ENCODE measurements at regions not wholly inside any gene's neighbourhood (a gene's known extent, or its start where the extent isn't known, plus 50 kb on each side); places are given as distances from the start of the nearest gene placed in this dataset.

DNA sequence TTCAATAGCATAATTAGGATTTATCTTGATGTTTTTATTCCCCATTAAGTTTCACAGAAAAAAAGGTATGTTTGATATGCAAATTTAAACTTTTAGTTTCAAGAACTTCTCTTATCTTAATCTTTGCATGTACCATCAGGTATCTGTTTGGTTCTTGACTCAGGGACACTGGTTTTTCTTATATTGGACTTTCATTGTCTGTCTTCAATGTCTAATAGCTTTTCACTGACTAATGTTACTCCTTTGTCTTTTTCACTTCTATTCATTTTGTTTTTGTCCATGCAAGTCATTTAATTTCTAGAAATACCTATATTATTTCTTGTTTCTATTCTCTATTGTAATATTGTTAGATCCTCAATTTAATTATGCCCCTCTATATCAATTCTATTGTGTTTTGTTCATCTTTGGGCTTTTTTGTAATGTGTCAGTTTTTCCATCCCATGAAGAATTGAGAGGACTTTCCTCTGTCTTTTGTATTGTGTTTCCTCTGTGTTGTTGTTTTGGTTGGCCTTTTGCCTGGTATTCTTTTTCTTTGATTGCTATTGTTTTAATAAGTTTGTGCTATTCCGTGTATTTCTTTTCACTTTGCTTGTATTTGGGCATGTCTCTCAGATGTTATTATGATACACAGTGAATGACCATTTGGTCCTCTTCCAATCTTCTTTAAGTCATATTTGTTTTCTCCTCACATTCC lies 58.3 kb upstream of the ANKRD10 start (continued):
- TF ChIP-seq EZH2 (IDR thresholded peaks at IDR 0.05; ENCODE audit: low read depth, unreplicated experiment): no peak

DNA sequence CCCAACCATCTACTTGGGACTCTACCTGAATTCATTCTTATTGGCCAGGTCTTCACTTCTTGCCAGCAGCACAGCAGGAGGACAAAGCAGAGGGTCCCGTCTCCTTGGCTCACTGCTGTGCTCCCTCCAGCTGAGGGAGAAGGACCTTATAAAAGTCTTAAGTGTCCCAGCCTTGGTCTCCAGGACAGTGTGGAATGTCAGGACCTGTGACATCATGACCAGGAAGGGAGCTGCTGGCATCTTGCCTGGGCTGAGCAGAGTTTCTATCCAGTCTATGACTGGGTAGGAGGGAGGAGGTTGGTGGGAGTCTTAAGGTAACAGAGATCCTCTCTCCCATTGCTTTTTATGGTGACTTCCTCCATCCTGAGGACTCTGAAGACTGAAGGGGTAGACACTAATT lies 56.6 kb upstream of the ANKRD10 start:
- H2AFZ ChIP-seq: no peak overlapping the region
- H3K4me1 ChIP-seq (ENCODE audit: insufficient read depth): no peaks in the 10 kb centered on the region
- Mint-ChIP-seq H3K27ac (no peak overlapping the region), H3K4me1 (no peaks in the 10 kb centered on the region), H3K27me3 (ENCODE audit: insufficient read depth, low read depth, poor library complexity) (no peaks in the 10 kb centered on the region), H3K4me3 (no peak overlapping the region), H3K9me3 (peaks cover 8% of the 10 kb centered on the region), H3K36me3 (ENCODE audit: low read depth) (peaks cover 4% of the 10 kb centered on the region; the same call in 2 of the 3 replicates)
- H3F3A ChIP-seq (replicated peaks; ENCODE audit: low read depth): no peaks in the 10 kb centered on the region
- H3K27me3 ChIP-seq (ENCODE audit: insufficient read depth): no peaks in the 10 kb centered on the region
- H3K4me2 ChIP-seq: no peak overlapping the region
- no peak overlapping the region for H3K4me3 ChIP-seq
- H3K36me3 ChIP-seq (ENCODE audit: insufficient read depth): no peaks in the 10 kb centered on the region; the same call in 1 of the 2 replicates
- ATAC-seq (no peak), DNase-seq (ENCODE audit: low spot score) (no peak)
- H3K27ac ChIP-seq (ENCODE audit: low read depth): no peak overlapping the region
- H3K9me2 ChIP-seq (ENCODE audit: insufficient read depth): peaks cover 15% of the 10 kb centered on the region; the same call in 1 of the 2 replicates
- TF ChIP-seq, protein P1, sequence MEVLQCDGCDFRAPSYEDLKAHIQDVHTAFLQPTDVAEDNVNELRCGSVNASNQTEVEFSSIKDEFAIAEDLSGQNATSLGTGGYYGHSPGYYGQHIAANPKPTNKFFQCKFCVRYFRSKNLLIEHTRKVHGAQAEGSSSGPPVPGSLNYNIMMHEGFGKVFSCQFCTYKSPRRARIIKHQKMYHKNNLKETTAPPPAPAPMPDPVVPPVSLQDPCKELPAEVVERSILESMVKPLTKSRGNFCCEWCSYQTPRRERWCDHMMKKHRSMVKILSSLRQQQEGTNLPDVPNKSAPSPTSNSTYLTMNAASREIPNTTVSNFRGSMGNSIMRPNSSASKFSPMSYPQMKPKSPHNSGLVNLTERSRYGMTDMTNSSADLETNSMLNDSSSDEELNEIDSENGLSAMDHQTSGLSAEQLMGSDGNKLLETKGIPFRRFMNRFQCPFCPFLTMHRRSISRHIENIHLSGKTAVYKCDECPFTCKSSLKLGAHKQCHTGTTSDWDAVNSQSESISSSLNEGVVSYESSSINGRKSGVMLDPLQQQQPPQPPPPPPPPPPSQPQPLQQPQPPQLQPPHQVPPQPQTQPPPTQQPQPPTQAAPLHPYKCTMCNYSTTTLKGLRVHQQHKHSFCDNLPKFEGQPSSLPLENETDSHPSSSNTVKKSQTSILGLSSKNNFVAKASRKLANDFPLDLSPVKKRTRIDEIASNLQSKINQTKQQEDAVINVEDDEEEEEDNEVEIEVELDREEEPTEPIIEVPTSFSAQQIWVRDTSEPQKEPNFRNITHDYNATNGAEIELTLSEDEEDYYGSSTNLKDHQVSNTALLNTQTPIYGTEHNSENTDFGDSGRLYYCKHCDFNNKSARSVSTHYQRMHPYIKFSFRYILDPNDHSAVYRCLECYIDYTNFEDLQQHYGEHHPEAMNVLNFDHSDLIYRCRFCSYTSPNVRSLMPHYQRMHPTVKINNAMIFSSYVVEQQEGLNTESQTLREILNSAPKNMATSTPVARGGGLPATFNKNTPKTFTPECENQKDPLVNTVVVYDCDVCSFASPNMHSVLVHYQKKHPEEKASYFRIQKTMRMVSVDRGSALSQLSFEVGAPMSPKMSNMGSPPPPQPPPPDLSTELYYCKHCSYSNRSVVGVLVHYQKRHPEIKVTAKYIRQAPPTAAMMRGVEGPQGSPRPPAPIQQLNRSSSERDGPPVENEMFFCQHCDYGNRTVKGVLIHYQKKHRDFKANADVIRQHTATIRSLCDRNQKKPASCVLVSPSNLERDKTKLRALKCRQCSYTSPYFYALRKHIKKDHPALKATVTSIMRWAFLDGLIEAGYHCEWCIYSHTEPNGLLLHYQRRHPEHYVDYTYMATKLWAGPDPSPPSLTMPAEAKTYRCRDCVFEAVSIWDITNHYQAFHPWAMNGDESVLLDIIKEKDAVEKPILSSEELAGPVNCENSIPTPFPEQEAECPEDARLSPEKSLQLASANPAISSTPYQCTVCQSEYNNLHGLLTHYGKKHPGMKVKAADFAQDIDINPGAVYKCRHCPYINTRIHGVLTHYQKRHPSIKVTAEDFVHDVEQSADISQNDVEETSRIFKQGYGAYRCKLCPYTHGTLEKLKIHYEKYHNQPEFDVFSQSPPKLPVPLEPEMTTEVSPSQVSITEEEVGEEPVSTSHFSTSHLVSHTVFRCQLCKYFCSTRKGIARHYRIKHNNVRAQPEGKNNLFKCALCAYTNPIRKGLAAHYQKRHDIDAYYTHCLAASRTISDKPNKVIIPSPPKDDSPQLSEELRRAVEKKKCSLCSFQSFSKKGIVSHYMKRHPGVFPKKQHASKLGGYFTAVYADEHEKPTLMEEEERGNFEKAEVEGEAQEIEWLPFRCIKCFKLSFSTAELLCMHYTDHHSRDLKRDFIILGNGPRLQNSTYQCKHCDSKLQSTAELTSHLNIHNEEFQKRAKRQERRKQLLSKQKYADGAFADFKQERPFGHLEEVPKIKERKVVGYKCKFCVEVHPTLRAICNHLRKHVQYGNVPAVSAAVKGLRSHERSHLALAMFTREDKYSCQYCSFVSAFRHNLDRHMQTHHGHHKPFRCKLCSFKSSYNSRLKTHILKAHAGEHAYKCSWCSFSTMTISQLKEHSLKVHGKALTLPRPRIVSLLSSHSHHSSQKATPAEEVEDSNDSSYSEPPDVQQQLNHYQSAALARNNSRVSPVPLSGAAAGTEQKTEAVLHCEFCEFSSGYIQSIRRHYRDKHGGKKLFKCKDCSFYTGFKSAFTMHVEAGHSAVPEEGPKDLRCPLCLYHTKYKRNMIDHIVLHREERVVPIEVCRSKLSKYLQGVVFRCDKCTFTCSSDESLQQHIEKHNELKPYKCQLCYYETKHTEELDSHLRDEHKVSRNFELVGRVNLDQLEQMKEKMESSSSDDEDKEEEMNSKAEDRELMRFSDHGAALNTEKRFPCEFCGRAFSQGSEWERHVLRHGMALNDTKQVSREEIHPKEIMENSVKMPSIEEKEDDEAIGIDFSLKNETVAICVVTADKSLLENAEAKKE (CRISPR knock-in tag; IDR thresholded peaks at IDR 0.05): no peak
- TF ChIP-seq POLR2AphosphoS5 (IDR thresholded peaks at IDR 0.05; ENCODE audit: low read depth) (no peak), EZH2phosphoT487 (IDR thresholded peaks at IDR 0.05; ENCODE audit: unreplicated experiment) (no peak), JUNB (IDR thresholded peaks at IDR 0.05; ENCODE audit: unreplicated experiment) (no peak), ZNF331 (CRISPR knock-in tag; IDR thresholded peaks at IDR 0.05; ENCODE audit: low read depth) (no peak), STAT1 (IDR thresholded peaks at IDR 0.05; ENCODE audit: unreplicated experiment) (no peak), CREB1 (CRISPR knock-in tag; IDR thresholded peaks at IDR 0.05; ENCODE audit: low read depth) (no peak), NANOG (IDR thresholded peaks at IDR 0.05; ENCODE audit: borderline replicate concordance) (no peak), ZNF114 (CRISPR knock-in tag; IDR thresholded peaks at IDR 0.05) (no peak), EZH2 (IDR thresholded peaks at IDR 0.05; ENCODE audit: low read depth, unreplicated experiment) (no peak)
- TF ChIP-seq, protein P2, sequence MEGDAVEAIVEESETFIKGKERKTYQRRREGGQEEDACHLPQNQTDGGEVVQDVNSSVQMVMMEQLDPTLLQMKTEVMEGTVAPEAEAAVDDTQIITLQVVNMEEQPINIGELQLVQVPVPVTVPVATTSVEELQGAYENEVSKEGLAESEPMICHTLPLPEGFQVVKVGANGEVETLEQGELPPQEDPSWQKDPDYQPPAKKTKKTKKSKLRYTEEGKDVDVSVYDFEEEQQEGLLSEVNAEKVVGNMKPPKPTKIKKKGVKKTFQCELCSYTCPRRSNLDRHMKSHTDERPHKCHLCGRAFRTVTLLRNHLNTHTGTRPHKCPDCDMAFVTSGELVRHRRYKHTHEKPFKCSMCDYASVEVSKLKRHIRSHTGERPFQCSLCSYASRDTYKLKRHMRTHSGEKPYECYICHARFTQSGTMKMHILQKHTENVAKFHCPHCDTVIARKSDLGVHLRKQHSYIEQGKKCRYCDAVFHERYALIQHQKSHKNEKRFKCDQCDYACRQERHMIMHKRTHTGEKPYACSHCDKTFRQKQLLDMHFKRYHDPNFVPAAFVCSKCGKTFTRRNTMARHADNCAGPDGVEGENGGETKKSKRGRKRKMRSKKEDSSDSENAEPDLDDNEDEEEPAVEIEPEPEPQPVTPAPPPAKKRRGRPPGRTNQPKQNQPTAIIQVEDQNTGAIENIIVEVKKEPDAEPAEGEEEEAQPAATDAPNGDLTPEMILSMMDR (conservative IDR thresholded peaks at IDR 0.05; ENCODE audit: low read depth in 2 of 2): no peak
- TF ChIP-seq, protein P3, sequence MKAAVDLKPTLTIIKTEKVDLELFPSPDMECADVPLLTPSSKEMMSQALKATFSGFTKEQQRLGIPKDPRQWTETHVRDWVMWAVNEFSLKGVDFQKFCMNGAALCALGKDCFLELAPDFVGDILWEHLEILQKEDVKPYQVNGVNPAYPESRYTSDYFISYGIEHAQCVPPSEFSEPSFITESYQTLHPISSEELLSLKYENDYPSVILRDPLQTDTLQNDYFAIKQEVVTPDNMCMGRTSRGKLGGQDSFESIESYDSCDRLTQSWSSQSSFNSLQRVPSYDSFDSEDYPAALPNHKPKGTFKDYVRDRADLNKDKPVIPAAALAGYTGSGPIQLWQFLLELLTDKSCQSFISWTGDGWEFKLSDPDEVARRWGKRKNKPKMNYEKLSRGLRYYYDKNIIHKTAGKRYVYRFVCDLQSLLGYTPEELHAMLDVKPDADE (IDR thresholded peaks at IDR 0.05): no peak
- TF ChIP-seq, protein P4, sequence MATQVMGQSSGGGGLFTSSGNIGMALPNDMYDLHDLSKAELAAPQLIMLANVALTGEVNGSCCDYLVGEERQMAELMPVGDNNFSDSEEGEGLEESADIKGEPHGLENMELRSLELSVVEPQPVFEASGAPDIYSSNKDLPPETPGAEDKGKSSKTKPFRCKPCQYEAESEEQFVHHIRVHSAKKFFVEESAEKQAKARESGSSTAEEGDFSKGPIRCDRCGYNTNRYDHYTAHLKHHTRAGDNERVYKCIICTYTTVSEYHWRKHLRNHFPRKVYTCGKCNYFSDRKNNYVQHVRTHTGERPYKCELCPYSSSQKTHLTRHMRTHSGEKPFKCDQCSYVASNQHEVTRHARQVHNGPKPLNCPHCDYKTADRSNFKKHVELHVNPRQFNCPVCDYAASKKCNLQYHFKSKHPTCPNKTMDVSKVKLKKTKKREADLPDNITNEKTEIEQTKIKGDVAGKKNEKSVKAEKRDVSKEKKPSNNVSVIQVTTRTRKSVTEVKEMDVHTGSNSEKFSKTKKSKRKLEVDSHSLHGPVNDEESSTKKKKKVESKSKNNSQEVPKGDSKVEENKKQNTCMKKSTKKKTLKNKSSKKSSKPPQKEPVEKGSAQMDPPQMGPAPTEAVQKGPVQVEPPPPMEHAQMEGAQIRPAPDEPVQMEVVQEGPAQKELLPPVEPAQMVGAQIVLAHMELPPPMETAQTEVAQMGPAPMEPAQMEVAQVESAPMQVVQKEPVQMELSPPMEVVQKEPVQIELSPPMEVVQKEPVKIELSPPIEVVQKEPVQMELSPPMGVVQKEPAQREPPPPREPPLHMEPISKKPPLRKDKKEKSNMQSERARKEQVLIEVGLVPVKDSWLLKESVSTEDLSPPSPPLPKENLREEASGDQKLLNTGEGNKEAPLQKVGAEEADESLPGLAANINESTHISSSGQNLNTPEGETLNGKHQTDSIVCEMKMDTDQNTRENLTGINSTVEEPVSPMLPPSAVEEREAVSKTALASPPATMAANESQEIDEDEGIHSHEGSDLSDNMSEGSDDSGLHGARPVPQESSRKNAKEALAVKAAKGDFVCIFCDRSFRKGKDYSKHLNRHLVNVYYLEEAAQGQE (IDR thresholded peaks at IDR 0.05; ENCODE audit: unreplicated experiment): no peak
- no peaks in the 10 kb centered on the region for H4K20me1 ChIP-seq (replicated peaks; ENCODE audit: insufficient read depth)
- H3K79me2 ChIP-seq (replicated peaks; ENCODE audit: insufficient read depth): no peaks in the 10 kb centered on the region

Data from GM23338 (cell line).